GM12892 (cell line): ENCODE measurements at regions not wholly inside any gene's neighbourhood (a gene's known extent, or its start where the extent isn't known, plus 50 kb on each side); places are given as distances from the start of the nearest gene placed in this dataset.

Source experiments
- POLR2A ChIP-seq: IDR thresholded peaks from 2 replicates; pipeline ENCODE4 v1.6.1; 2011; ENCODE audit warnings: low read depth, low read length, control low read depth
- TAF1 ChIP-seq: IDR thresholded peaks from 2 replicates; pipeline ENCODE4 v1.6.1; 2011; ENCODE audit warnings: low read depth, mild to moderate bottlenecking, control low read depth, low read length, borderline replicate concordance

- TF ChIP-seq TAF1 (no peak), POLR2A (no peak)
Measured at GRCh38 chr4:57734104-57734670, 624.0 kb upstream of the IGFBP7 start.
